ENCODE measurements at regions not wholly inside any gene's neighbourhood (a gene's known extent, or its start where the extent isn't known, plus 50 kb on each side); places are given as distances from the start of the nearest gene placed in this dataset.

DNA sequence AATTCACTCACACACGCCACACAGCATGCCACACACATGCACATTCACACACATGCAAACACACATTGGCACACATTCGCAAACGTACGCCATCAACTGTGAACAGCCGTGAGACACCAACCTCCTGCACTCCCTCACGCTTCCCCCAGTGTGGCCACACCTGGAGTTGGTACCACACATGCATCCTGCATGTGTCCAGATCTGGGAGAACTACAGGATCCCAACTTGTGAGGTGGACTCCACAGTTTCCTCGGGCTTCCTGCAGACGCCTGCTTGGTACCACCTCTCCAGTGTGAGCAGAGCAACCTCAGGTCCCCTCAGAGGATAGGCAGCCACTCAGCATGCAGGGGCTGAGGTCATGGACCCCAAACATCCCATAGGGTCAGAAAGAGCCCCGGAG lies 239.0 kb downstream of the EIPR1 start:
- DNase-seq: no peak

GRCh38 chr2:3137651-3138300 lies 239.8 kb downstream of the EIPR1 start:
- DNase-seq: no peak

DNA sequence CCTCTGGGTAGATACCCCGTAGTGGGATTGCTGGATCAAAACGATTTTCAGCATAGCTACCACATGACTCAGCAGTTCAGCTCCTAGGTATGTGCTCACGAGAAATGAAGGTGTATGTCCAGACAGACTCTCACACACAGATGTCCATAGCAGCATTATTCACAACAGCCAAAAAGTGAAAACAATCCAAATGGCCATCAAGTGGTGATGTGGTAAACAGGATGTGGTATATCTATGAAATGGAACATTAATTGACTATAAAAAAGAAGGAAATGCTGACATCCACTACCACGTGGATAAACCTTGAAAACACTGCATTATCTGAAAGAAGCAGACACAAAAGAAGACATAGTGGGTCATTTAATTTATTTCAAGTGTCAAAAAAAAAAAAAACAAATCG lies 241.9 kb downstream of the EIPR1 start:
- no peak for DNase-seq

GRCh38 chr2:3134026-3134571 lies 243.5 kb downstream of the EIPR1 start:
- DNase-seq: no peak

DNA sequence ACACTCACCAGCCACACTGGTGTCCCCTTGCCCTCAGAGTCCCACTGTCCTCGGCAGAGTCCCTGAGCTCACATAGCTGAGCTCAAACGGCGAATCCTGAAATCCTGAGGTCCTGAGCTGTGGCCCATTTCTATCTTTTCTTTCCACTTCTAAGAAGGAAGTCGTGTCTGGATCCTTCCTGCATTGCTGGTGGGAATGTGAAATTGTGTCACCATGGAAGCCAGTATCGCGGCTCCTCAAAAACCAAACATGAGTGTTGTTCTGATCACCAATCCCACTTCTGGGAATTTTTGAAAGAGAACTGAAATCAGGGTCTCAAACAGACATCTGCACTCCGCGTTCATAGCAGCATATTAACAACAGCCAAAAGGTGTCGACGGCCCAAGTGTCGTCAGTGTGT lies 244.7 kb downstream of the EIPR1 start:
- no peak for DNase-seq

DNA sequence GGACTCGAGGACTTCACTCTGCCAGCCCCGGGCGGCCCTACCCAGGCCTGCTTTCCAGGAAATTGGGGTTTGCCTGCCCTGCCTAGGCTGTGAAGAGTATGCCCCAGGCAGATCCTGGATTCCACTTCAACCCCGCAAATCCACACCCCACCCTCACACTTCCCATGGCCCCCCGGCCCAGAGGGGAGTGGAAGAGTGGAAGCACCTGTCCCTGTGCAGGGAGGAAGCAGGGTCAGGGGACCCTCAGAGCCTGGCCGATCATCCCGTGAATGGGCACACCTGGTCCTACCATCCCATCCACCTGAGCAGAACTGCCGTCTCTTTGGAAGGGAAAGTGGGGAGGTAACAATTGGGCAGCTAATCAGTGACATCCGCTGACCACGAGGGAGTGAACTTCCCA lies 245.2 kb downstream of the EIPR1 start:
- no peak for DNase-seq

DNA sequence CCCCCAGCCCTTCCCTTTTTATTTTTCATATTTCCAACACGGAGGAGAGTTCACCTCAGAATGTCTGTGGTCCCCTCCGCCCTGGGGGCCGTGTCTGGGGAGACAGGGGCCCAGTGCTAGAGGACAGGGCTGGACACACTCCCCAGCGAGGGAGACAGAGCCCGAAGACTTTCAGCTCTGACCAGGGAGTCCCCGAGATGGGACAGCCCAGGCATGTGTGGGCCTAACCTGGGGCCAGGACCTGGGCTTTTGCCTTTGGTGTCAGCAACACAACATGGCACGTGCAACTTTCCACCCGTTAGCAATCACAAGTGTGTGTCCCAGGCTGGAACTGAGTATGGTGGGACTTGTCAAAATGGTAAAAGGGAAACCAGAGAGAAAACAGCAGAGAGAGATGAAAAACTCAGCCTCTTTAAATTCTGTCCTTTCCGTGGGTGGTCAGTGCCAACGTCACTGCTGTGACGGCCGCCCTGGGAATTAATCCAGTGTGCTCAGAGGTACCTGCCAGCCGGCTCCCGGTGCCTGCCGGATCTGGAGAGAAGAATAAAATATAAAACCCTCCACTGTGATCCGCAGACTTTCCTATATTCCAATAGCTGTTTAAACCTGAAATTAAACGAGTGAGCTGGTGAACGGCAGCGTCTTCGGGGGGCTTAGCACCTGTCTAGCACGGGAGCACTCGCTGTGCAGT lies 245.8 kb downstream of the EIPR1 start:
- no peak for DNase-seq

- no peak for DNase-seq
Observed at GRCh38 chr2:3130889-3131635, 246.6 kb downstream of the EIPR1 start.

DNA sequence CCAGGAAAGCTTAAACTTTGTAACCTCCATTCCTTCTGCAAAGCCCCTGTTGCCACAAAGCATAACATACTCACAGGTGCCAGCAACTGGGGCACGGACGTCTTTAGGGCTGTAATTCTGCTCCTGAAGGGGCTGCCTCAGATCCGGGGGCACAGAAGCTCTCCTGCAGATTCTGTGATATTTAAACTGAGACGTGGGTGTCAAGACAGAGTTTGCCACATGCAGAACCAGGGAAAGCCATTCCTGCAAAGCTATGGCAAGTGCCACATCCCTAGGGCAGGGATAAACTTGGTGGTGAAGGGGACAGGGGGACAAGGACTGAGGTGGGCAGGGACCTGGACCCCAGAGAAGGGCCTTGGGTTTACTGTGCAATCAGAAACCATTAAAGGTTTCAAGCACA lies 247.2 kb downstream of the EIPR1 start:
- DNase-seq: no peak

GRCh38 chr2:3129867-3130266 lies 247.8 kb downstream of the EIPR1 start:
- no peak for DNase-seq

GRCh38 chr2:3128786-3129185 lies 248.8 kb downstream of the EIPR1 start:
- DNase-seq: no peak

DNA sequence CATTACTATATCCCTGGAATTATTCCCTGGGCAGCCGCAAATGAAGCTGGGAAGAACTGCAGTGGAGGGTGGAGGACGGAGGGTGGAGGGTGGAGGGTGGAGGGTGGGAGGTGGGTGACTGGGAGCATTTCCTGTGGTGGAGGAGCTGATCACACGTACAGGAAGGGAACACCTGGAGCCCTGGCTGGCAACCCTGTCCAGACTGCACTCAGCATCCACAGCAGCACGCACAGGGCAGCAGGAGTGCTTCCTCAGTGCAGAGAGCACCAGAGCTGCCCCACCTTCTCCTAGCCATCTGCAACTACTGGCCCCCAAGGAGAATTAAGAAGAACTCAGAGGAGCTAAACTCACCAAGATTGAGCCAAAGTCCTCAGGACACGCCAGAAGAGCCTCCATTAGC lies 249.9 kb downstream of the EIPR1 start:
- no peak for DNase-seq

DNA sequence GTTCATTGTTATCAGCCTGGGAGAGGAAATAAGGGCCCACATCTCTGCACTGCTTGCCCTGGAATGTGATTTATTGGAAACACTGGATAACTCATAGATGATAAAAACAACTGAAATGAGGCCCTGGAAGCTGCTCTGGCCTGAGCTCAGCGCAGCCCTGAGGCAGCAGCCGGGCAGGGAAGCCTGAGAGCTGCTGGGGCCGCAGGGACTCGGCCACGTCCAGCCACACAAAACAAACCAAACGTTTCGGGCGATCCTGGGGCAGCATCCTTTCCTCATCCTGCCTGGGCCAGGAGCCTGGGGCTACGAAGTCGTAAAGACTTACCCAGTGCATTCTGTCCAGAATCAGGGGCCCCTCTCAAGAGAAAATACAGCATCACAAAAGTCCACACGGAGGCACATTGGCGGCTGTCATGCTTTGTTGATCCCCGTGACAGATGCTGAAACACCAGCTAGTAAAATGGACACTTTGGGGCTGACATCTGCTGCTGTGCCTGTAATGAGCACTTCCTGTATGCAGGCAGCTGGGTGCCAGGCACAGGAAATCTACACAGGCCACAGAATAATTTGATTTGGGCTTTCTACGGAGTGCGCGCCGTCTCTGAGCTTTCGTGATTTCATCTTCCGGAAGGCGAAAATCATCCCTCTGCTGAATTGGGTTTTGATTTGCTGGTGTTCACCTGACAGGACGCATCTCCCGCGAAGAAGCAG lies 250.6 kb downstream of the EIPR1 start:
- DNase-seq: no peak

DNA sequence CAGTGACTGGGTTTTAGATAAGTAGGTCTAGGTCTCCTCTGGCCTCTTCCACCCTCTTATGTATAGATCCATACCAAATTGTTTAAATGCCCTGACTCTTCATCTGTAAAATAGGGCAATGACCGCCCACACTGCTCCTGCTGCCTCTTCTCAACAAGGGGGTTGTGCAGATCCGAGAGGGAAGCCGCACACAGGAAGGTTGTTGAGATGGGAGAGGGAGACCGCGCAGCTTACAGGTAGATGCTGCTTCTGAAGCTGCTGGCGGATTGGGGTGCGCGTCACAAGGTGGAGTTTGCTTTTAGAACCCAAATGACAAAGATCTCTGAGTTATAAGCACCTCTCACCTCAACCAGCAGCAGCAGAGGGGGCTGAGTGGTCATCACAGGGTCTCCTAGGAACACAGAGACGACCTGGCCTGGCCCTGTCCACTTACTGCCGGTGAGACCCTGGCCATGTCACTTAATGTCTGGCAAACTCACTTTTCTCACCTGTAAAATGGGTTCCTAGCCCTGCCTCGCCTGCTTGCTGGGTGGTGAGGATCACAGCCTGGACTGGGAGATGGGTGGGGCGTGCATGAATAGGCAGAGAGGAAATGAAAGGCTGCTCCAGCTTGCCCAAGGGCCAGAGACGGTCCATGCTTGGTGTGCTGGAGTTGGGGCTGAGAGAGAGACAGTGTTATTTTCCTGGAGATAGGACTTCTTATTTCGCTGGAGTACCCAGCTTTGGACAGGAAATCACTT lies 251.3 kb downstream of the EIPR1 start:
- DNase-seq: no peak

GRCh38 chr2:3125761-3126130 lies 251.9 kb downstream of the EIPR1 start:
- no peak for DNase-seq

DNA sequence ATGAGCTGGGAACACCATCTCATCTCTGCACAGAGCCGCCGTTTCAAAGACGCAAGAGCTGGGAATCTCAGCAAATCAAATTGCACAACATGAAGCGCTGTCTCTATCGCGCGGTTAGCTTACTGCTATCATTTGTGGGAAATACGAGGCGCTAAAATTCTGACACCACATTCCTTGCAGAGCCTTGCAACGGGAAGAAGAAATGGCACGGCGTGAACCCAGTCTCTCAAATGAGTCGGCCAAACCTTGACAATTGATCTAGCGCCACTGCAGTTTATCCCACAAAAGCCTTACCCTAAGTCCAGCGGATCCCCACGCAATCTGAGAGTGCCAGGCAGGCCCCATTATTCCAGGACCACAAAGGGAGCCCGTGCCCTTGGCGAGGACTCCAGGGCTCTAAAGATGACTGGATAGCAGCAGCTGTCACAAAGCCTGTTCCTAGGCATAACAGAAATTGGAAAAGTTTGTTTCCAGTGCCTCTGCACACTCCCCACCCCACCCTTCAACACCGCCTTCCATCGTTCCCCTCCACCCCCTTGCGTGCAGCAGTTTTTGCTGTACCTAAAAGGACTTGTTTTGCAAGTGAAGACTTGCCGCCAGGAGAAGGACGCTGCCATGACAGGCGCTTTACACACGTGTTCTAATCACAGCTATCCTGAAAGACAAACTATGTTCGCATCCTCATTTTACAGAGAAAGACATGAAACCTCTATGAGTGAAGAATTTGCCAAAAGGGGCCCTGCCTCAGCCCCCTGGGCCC lies 252.4 kb downstream of the EIPR1 start:
- DNase-seq: no peak

DNA sequence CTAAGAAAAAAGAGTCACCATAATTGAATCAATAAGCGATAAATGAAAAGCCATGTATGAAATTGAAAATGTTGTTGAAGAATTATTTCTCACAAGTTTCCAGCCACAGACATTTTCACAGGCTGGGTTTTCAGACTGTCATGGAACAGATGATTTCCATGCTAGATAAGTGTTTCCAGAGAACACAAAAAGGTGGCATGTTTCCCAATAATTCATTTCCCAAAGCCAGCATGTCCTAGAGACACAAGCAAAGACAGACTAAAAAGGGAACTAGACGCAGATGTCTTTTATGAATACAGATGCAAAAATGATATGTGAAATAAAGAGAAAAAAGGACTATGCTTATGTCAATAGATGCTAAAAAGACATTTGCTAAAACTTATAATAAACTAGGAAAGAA lies 255.1 kb downstream of the EIPR1 start:
- no peak for DNase-seq

- no peak for DNase-seq
Observed at GRCh38 chr2:3121601-3122000, 256.0 kb downstream of the EIPR1 start.

DNA sequence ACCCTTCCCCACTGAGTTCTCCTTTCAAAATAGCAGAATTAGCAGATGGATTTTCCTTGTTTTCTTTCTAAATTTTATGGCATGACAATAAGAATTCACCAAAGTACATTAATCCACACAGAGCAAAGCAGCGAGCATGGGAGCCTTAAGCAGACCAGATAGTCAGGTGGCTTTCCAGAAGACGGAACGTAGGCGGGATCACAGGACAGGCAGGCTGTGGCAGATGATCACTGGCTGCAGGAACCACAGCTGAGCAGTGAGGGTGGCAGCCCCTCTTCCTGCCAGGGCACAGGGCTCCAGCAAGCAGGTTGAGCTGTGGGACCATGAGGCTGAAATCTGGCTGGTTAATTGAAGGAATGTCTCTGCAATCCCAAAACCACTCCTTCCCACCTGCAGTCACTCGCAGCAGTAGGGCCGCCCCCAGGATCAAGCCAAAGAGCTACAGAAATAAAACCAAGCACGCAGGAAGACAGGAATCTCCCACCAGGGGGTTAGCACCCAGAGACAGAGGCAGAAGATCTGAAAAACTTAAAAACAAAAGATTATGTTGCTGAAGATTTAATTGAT lies 259.9 kb downstream of the EIPR1 start:
- no peak for DNase-seq

- no peak for DNase-seq
Observed at GRCh38 chr2:3116371-3116770, 261.2 kb downstream of the EIPR1 start.

- no peak for DNase-seq
Observed at GRCh38 chr2:3115301-3116042, 262.1 kb downstream of the EIPR1 start.

Measured in AML-193 (cell line).